ENCODE measurements at regions not wholly inside any gene's neighbourhood (a gene's known extent, or its start where the extent isn't known, plus 50 kb on each side); places are given as distances from the start of the nearest gene placed in this dataset.

GRCh38 chr10:44297963-44298362, 86.9 kb downstream of the CXCL12 start:
- intact Hi-C loops (cut with micrococcal nuclease) = no loop called here
- H3K9me3 ChIP-seq (ENCODE audit: control insufficient read depth, insufficient read depth, low read length) = no peaks in the 10 kb centered on the region
- no peak for ATAC-seq
- H3K27ac ChIP-seq (ENCODE audit: low read length) = no peak overlapping the region
- peaks cover 3% of the 10 kb centered on the region for H3K27me3 ChIP-seq (ENCODE audit: control insufficient read depth, insufficient read depth, low read length)
- no peak overlapping the region for H3K4me3 Mint-ChIP-seq
- H3K36me3 ChIP-seq (ENCODE audit: control insufficient read depth, insufficient read depth, low read length) = no peaks in the 10 kb centered on the region
- H3K4me3 ChIP-seq (ENCODE audit: low read length) = no peak overlapping the region
- H3K9me3 Mint-ChIP-seq = no peaks in the 10 kb centered on the region
- no peak for DNase-seq
- H3K27ac Mint-ChIP-seq = no peak overlapping the region
- WGBS (ENCODE audit: insufficient coverage) = 77% methylated on average over 5 of the region's 6 CpGs
- no peak for TF ChIP-seq CTCF (IDR thresholded peaks at IDR 0.05)
- H3K4me1 Mint-ChIP-seq = no peaks in the 10 kb centered on the region
- H3K27me3 Mint-ChIP-seq (ENCODE audit: low read depth in 2 of 2) = peaks cover 2 to 7% of the 10 kb centered on the region in 2 donors
- no peaks in the 10 kb centered on the region for H3K4me1 ChIP-seq (ENCODE audit: control insufficient read depth, insufficient read depth, low read length)
- H3K36me3 Mint-ChIP-seq = no peaks in the 10 kb centered on the region

GRCh38 chr10:44295644-44296241, 89.2 kb downstream of the CXCL12 start:
- peaks cover 6% of the 10 kb centered on the region for H3K27me3 ChIP-seq (ENCODE audit: control insufficient read depth, insufficient read depth, low read length)
- ATAC-seq (peak in 1 of 3 donors; percentile 27), DNase-seq (no peak)
- no peaks in the 10 kb centered on the region for H3K9me3 ChIP-seq (ENCODE audit: control insufficient read depth, insufficient read depth, low read length)
- no peak overlapping the region for H3K4me3 ChIP-seq (ENCODE audit: low read length)
- H3K27ac ChIP-seq (ENCODE audit: low read length) = no peak overlapping the region
- Mint-ChIP-seq H3K9me3 (no peaks in the 10 kb centered on the region), H3K27me3 (ENCODE audit: low read depth in 2 of 2) (peaks cover 13 to 15% of the 10 kb centered on the region in 2 donors), H3K27ac (no peak overlapping the region), H3K36me3 (no peaks in the 10 kb centered on the region), H3K4me1 (no peaks in the 10 kb centered on the region), H3K4me3 (no peak overlapping the region)
- WGBS (ENCODE audit: insufficient coverage) = 50% methylated on average over 3 of the region's 3 CpGs
- H3K36me3 ChIP-seq (ENCODE audit: control insufficient read depth, insufficient read depth, low read length) = no peaks in the 10 kb centered on the region
- H3K4me1 ChIP-seq (ENCODE audit: control insufficient read depth, insufficient read depth, low read length) = no peaks in the 10 kb centered on the region
- intact Hi-C loops (cut with micrococcal nuclease) = no loop called here
- TF ChIP-seq CTCF (IDR thresholded peaks at IDR 0.05) = no peak

GRCh38 chr10:44294726-44295412, 90.0 kb downstream of the CXCL12 start:
- peak in 1 of 3 donors; percentile 29 for ATAC-seq
- no peak for TF ChIP-seq CTCF (IDR thresholded peaks at IDR 0.05)
- Histone ChIP-seq H3K4me3 (ENCODE audit: low read length) (no peak overlapping the region), H3K9me3 (ENCODE audit: control insufficient read depth, insufficient read depth, low read length) (no peaks in the 10 kb centered on the region), H3K27me3 (ENCODE audit: control insufficient read depth, insufficient read depth, low read length) (peaks cover 6% of the 10 kb centered on the region), H3K4me1 (ENCODE audit: control insufficient read depth, insufficient read depth, low read length) (no peaks in the 10 kb centered on the region), H3K36me3 (ENCODE audit: control insufficient read depth, insufficient read depth, low read length) (no peaks in the 10 kb centered on the region), H3K27ac (ENCODE audit: low read length) (no peak overlapping the region)
- Mint-ChIP-seq H3K36me3 (no peaks in the 10 kb centered on the region), H3K9me3 (no peaks in the 10 kb centered on the region), H3K4me3 (no peak overlapping the region), H3K27ac (no peak overlapping the region), H3K4me1 (no peaks in the 10 kb centered on the region), H3K27me3 (ENCODE audit: low read depth in 2 of 2) (peaks cover 13 to 15% of the 10 kb centered on the region in 2 donors)
- intact Hi-C loops (cut with micrococcal nuclease) = no loop called here
- 97% methylated on average over 9 of the region's 9 CpGs for WGBS (ENCODE audit: insufficient coverage)
- DNase-seq = no peak
